Activated naive CD8-positive, alpha-beta T cell treated with anti-CD3 and anti-CD28 coated beads, Interleukin-2, amount 50 U/mL, for 24 hours (primary cell): ENCODE measurements at regions not wholly inside any gene's neighbourhood (a gene's known extent, or its start where the extent isn't known, plus 50 kb on each side); places are given as distances from the start of the nearest gene placed in this dataset.

Experiments
- ATAC-seq: fragments of 150-1000 bp; cut with Tn5 transposase; one replicate; pipeline ENCODE4 v1.10.0; 2021
- DNase-seq: peaks from one replicate; pipeline ENCODE4 v3.0.0; 2021
- H3K27ac Mint-ChIP-seq: one replicate; pipeline ENCODE4 v1.8.0; 2021; ENCODE audit warnings: mild to moderate bottlenecking, mixed read lengths
- H3K27me3 Mint-ChIP-seq: one replicate; pipeline ENCODE4 v1.8.0; 2021; ENCODE audit warnings: mixed read lengths
- H3K36me3 Mint-ChIP-seq: one replicate; pipeline ENCODE4 v1.8.0; 2021; ENCODE audit warnings: low read depth, mixed read lengths
- H3K4me1 Mint-ChIP-seq: one replicate; pipeline ENCODE4 v1.8.0; 2021; ENCODE audit warnings: mixed read lengths
- H3K4me3 Mint-ChIP-seq: one replicate; pipeline ENCODE4 v1.8.0; 2021; ENCODE audit warnings: mild to moderate bottlenecking, moderate library complexity, mixed read lengths
- H3K9me3 Mint-ChIP-seq: one replicate; pipeline ENCODE4 v1.8.0; 2021; ENCODE audit warnings: mixed read lengths

DNA sequence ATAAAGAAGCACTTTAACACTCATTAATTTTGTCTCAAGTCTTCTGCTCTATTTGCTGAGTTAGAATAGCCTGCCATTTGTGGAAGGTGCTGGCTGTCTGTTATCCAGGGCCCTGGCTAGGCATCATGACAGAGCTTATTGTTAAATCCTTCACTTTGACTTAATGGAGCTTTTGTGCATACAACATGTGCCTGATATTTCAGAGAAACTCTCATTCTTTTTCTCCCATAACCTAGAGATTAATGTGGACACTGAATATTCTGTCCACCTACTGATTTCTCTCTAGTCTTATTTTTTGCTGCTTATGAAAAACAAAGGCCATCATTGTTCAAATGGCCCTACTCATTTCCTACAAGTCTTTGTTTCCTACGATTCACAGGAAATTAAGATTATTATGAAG, 383.1 kb upstream of the HTR2A start:
- no peaks in the 10 kb centered on the region for H3K36me3 Mint-ChIP-seq

DNA sequence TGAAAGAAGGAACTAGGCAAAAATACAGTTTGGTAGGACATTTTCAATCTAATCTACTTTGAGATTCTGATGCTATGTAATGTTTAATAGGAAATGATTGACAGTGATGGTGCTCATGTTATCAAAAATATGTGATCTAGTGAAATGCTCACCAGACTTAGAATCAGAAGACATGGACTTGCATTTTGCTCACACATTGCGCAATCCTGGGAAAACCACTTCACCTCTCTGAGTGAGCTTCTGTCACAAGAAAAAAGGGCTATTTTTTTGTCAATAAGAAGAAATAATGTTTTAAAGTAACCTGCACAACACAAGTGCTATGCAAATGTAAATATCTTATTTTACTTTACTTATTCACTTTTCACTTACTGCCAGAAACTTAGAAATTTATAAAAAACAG, 380.9 kb upstream of the HTR2A start:
- Mint-ChIP-seq H3K4me1 (no peaks in the 10 kb centered on the region), H3K4me3 (no peak overlapping the region), H3K36me3 (no peaks in the 10 kb centered on the region), H3K27me3 (no peaks in the 10 kb centered on the region), H3K27ac (no peak overlapping the region), H3K9me3 (peaks cover 3% of the 10 kb centered on the region)
- DNase-seq (no peak), ATAC-seq (no peak)

More for the DNA sequence above, 383.1 kb upstream of the HTR2A start:
- ATAC-seq (no peak), DNase-seq (no peak)
- Mint-ChIP-seq H3K4me3 (no peak overlapping the region), H3K9me3 (peaks cover 3% of the 10 kb centered on the region), H3K27ac (no peak overlapping the region), H3K27me3 (no peaks in the 10 kb centered on the region), H3K4me1 (no peaks in the 10 kb centered on the region)

DNA sequence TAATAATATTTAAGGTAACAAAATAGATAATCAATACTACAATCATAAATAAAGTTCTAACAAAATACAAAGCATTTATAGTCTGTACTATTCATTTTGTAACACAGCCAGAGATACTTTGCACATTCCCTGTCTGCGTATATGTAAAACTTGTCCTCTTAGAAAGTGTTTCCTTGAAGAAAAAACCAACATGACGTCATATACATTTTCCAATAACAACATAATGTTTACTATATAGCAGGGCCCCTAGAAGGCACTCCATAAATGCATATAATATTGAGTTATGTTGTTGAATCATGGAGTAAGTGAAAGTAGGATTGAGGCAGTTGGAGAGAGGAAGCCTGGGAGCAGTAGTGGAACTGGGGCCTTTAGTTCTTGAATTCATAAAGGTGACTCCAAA, 371.4 kb upstream of the HTR2A start:
- H3K4me3 Mint-ChIP-seq = no peak overlapping the region

DNA sequence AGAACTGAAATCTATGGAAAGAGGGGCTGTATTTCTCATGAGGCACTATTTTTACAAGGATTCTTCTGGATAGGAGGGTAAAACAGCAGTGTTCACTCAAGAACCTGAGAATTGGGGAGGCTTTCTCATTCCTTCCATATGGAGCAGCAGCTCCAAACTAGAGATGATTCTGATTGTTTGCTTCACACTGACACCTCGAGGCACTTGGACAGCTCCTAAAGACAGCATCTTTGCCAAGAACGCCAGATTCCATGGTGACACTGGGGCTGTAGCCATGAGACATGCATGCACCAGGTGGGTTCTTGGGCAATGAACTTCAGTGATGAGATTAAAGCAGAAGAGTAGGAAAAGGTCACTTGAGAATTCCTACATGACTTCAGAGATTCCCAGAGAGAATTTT, 361.5 kb upstream of the HTR2A start:
- ATAC-seq (no peak), DNase-seq (no peak)
- Mint-ChIP-seq H3K36me3 (no peaks in the 10 kb centered on the region), H3K4me1 (no peaks in the 10 kb centered on the region), H3K9me3 (no peaks in the 10 kb centered on the region), H3K4me3 (no peak overlapping the region), H3K27me3 (peaks cover 2% of the 10 kb centered on the region), H3K27ac (no peak overlapping the region)

More for the DNA sequence above, 371.4 kb upstream of the HTR2A start:
- Mint-ChIP-seq H3K27me3 (no peaks in the 10 kb centered on the region), H3K27ac (no peak overlapping the region), H3K36me3 (no peaks in the 10 kb centered on the region), H3K9me3 (no peaks in the 10 kb centered on the region), H3K4me1 (no peaks in the 10 kb centered on the region)
- ATAC-seq (no peak), DNase-seq (no peak)

DNA sequence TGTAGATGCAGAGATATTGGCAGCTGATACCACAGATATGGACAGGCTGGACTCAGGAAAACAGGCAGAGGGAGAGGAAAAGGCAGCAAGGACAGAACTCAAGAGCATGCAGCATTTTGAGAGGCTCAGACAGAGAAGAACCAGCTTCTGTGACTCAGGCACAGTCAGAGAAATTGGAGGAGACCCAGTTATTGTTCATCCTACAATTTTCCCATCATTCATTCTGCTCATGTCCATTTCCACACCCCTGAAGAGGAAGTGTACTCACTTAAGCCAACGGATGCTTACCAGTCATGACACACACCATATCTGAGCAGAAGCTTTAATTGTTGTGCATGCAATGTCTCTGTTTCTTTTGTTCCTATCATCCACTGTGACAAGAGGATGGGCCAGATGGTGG, 359.8 kb upstream of the HTR2A start:
- no peak for ATAC-seq
- Mint-ChIP-seq H3K9me3 (no peaks in the 10 kb centered on the region), H3K4me3 (no peak overlapping the region), H3K4me1 (no peaks in the 10 kb centered on the region), H3K27me3 (peaks cover 2% of the 10 kb centered on the region), H3K36me3 (no peaks in the 10 kb centered on the region), H3K27ac (no peak overlapping the region)
- DNase-seq = no peak

DNA sequence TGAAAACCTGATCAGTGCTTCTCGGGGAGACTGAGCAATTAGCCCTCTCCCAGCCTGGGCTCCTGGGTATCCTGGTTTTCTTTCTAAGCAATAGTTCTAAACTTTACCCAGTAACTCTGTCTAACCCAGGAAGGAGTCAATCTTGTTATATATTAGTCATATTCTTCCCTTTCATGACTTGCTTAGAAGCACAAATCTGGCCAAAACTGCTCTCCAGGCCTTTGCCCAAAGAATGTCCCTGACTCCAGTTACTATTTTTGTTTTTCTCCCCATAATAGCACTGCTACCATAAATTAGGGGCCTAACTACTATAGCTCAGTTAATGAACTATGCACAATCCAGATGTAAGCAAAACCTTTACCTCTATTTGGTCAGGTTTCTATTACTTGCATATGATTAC, 355.8 kb upstream of the HTR2A start:
- Mint-ChIP-seq H3K36me3 (no peaks in the 10 kb centered on the region), H3K27ac (no peak overlapping the region), H3K4me3 (no peak overlapping the region), H3K4me1 (no peaks in the 10 kb centered on the region), H3K9me3 (no peaks in the 10 kb centered on the region), H3K27me3 (no peaks in the 10 kb centered on the region)
- ATAC-seq = no peak
- no peak for DNase-seq

DNA sequence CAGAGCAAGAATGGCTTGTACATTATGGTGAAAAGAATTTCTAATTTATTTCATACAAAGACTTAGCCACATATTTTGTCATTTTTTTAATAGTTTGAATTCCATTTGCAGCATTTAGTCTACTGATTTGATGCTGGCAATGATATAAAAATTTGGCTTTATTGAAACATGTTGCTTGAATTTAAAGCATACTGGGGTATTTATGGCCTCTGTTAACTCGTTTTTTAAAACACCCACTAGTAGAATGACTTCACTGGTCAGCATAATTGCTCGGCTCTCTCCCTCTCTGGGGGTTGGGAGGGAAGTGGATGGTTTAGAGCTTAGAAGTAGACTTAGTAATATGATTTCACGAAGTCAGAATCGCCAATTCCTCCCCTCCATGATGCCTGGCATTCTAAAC, 354.9 kb upstream of the HTR2A start:
- Mint-ChIP-seq H3K4me3 (no peak overlapping the region), H3K9me3 (no peaks in the 10 kb centered on the region), H3K27ac (no peak overlapping the region), H3K36me3 (no peaks in the 10 kb centered on the region), H3K4me1 (no peaks in the 10 kb centered on the region), H3K27me3 (no peaks in the 10 kb centered on the region)
- ATAC-seq = no peak
- no peak for DNase-seq

DNA sequence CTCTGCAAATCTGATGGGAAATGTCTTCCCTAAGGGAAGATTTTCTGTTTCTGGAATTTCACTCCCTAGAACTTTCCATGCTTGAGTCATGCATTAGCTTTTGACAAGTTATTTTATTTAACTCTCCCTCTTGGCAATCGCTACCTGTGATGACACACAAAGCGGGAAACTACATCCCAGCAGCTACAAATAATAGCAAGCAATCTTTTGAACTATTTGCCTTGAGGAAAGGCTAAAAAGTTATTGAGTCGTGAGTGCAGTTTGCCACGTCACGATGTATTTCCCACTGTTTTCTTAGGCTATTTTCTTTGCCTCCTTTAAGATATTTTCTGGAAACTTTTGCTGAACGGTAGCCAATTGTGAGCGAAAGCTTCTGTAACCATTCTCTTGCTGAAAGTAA, 353.3 kb upstream of the HTR2A start:
- H3K27me3 Mint-ChIP-seq = no peaks in the 10 kb centered on the region
- H3K9me3 Mint-ChIP-seq = no peaks in the 10 kb centered on the region
- DNase-seq = no peak
- H3K4me3 Mint-ChIP-seq = no peak overlapping the region
- H3K4me1 Mint-ChIP-seq = no peaks in the 10 kb centered on the region
- H3K27ac Mint-ChIP-seq = no peak overlapping the region
- no peaks in the 10 kb centered on the region for H3K36me3 Mint-ChIP-seq
- ATAC-seq = no peak

DNA sequence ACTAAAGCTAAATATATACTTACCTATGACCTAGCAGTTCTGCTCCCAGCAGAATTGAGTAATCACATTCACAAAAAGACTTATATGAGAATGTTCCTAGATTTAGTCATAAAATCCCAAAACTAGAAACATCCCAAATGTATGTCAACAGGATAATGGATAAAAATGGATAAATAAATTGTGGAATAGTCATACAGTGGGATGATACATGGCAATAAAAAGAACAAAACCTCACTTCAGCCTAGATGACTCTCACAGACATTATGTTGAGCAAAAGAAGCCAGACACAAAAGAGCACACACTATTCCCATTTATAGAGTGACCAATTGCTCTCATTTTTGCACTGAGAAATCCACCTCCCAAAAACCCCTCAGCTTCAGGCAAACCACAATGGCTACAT, 352.4 kb upstream of the HTR2A start:
- no peak for ATAC-seq
- Mint-ChIP-seq H3K27me3 (no peaks in the 10 kb centered on the region), H3K36me3 (no peaks in the 10 kb centered on the region), H3K4me3 (no peak overlapping the region), H3K4me1 (no peaks in the 10 kb centered on the region), H3K9me3 (no peaks in the 10 kb centered on the region), H3K27ac (no peak overlapping the region)
- DNase-seq = no peak

DNA sequence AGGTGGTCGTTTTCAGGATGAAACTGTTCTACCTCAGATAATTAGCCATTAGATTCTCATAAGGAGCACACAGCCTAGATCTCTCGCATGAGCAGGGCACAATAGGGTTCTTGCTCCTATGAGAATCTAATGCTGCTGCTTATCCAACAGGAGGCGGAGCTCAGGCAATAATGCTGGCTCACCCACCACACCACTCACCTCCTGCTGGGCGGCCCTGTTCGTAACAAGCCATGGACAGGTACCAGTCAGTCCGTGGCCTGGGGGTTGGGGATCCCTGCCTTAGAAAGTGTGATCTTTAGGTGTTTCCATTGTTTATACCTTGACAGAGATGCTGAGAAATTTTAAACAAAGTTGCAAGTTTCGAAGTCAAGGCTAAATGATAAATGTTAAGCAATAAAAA, 344.6 kb upstream of the HTR2A start:
- ATAC-seq = no peak
- H3K36me3 Mint-ChIP-seq = no peaks in the 10 kb centered on the region
- no peaks in the 10 kb centered on the region for H3K9me3 Mint-ChIP-seq
- no peaks in the 10 kb centered on the region for H3K27me3 Mint-ChIP-seq
- H3K4me3 Mint-ChIP-seq = no peak overlapping the region
- no peak overlapping the region for H3K27ac Mint-ChIP-seq
- H3K4me1 Mint-ChIP-seq = no peaks in the 10 kb centered on the region
- DNase-seq = no peak

DNA sequence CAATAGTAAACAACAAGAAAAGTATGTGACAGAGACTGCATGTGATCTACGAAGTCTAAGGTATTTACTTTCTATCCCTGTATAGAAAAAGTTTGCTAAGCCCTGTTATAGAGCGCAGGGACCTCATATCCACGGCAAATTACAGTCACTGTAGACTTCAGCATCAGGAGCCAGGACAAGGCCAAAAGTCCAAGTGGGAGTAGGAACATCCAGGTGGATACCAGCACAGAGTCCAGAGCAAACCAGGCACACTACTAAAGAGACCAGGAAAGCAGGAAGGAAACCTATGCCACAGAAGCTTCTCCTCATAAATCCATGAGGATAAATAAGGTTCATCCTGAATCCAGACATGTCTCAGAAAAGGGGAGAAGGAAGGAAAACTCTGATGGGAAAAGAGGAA, 342.2 kb upstream of the HTR2A start:
- Mint-ChIP-seq H3K27me3 (no peaks in the 10 kb centered on the region), H3K4me3 (no peak overlapping the region), H3K27ac (no peak overlapping the region), H3K9me3 (peaks cover under 1% of the 10 kb centered on the region), H3K36me3 (no peaks in the 10 kb centered on the region), H3K4me1 (no peaks in the 10 kb centered on the region)
- ATAC-seq (no peak), DNase-seq (no peak)

DNA sequence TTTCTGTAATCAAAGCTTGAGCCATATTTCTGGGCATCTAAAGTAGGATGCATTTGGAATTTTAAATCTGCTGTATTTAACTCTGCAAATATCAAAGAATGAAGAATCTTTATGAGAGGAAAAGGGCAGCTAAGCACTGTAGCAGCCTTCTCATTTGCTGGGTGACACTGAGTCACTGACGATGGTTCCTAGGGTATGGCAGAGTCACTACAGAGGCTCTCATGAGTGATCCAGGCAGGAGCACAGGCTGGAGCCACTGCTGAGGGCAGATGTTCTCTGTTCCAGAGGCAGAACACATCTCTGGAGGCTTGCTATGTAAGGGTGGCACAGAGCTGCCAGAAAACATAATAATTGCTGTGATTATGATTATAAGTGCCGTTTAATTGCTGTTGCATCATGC, 340.7 kb upstream of the HTR2A start:
- H3K4me1 Mint-ChIP-seq = no peaks in the 10 kb centered on the region
- ATAC-seq (no peak), DNase-seq (no peak)
- H3K27me3 Mint-ChIP-seq = no peaks in the 10 kb centered on the region
- H3K36me3 Mint-ChIP-seq = no peaks in the 10 kb centered on the region
- peaks cover 6% of the 10 kb centered on the region for H3K9me3 Mint-ChIP-seq
- no peak overlapping the region for H3K4me3 Mint-ChIP-seq
- H3K27ac Mint-ChIP-seq = no peak overlapping the region

DNA sequence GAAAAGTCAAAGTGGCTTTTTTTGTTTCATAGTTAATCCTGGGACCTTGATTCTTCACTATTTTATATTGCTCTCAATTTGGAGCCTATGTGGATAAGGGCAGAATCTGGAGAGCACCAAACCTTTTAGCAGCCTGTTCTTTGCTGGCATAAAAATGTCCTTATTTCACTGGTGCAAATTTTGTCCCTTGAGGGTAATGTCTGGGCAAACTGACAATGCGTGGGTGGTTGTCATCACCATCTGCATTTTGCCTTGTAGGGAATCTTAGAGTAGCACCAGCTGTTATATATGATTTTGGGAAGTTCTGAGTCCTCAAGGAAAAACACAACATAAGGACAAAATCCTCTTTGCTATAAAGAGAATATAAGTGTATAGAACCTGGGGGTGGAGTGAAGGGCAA, 336.9 kb upstream of the HTR2A start:
- H3K27me3 Mint-ChIP-seq = no peaks in the 10 kb centered on the region
- no peak for ATAC-seq
- peaks cover 26% of the 10 kb centered on the region for H3K9me3 Mint-ChIP-seq
- no peak overlapping the region for H3K4me3 Mint-ChIP-seq
- no peaks in the 10 kb centered on the region for H3K4me1 Mint-ChIP-seq
- no peak for DNase-seq
- no peak overlapping the region for H3K27ac Mint-ChIP-seq
- no peaks in the 10 kb centered on the region for H3K36me3 Mint-ChIP-seq

DNA sequence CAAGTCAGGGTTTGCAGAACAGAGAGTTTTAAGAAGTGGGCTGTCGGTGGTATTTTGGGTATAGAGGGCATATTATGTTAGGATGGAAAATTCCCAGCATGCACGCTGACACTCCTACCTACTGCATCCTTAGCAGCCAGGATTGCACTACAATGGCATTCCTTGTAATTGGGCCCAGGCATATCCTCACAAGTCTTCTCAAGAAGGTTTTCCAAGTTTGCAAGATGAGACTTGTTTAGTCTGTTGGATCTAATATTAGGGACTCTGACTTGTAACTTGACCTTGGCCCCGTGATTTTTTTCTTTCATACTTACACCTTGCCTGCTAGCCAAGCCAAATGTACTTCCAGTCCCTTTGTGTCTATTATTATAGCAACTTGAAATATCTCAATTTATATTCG, 335.7 kb upstream of the HTR2A start:
- Mint-ChIP-seq H3K4me3 (no peak overlapping the region), H3K4me1 (no peaks in the 10 kb centered on the region)

DNA sequence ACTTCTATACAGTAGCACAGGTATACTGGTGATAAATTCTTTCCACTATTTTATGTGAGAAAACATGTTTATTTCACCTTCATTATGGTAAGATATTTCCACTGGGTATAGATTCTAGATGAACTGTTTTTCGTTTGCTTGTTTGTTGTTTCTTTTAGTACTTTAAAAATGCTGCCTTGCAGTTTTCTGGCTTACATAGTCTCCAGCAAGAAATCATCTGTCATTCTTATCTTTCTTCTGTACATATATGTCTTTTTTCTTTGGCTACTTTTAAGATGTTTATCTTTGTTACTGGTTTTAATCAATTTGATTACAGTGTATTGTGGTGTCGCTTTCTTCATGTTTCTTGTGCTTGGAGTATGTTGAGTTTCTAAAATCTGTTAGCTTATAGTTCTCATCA, 333.3 kb upstream of the HTR2A start:
- H3K27me3 Mint-ChIP-seq = no peaks in the 10 kb centered on the region
- no peaks in the 10 kb centered on the region for H3K4me1 Mint-ChIP-seq
- H3K9me3 Mint-ChIP-seq = peaks cover 26% of the 10 kb centered on the region
- no peaks in the 10 kb centered on the region for H3K36me3 Mint-ChIP-seq
- DNase-seq (no peak), ATAC-seq (no peak)
- H3K27ac Mint-ChIP-seq = no peak overlapping the region
- no peak overlapping the region for H3K4me3 Mint-ChIP-seq

More for the DNA sequence above, 335.7 kb upstream of the HTR2A start:
- no peaks in the 10 kb centered on the region for H3K27me3 Mint-ChIP-seq
- H3K9me3 Mint-ChIP-seq = peaks cover 26% of the 10 kb centered on the region
- no peak for ATAC-seq
- H3K27ac Mint-ChIP-seq = no peak overlapping the region
- no peak for DNase-seq
- H3K36me3 Mint-ChIP-seq = no peaks in the 10 kb centered on the region

DNA sequence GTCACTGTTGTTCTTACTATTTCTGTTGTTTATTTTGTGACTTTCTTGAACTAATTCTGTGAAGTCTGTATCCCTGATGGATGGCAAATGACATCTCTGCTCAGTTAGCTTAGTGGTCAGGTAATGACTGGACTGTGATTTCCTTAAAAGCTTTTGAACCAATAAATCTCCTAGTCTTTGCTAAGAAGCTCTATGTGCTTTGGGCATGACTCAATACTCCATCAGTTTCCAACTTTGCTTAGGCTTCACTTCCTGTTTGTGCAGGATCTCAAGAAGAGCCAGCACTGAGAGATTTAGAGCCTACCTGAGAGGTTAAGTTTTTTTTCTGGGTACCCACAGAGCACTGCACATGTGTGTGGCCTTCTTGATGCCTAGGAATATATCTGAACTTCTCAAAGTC, 329.7 kb upstream of the HTR2A start:
- Mint-ChIP-seq H3K4me3 (no peak overlapping the region), H3K36me3 (no peaks in the 10 kb centered on the region), H3K9me3 (peaks cover 15% of the 10 kb centered on the region), H3K27ac (no peak overlapping the region), H3K4me1 (no peaks in the 10 kb centered on the region), H3K27me3 (no peaks in the 10 kb centered on the region)
- DNase-seq = no peak
- no peak for ATAC-seq
